ENCODE measurements at regions not wholly inside any gene's neighbourhood (a gene's known extent, or its start where the extent isn't known, plus 50 kb on each side); places are given as distances from the start of the nearest gene placed in this dataset.

GRCh38 chrX:14193547-14193946 lies 163.9 kb upstream of the GEMIN8 start:
- TF ChIP-seq CTCF (conservative IDR thresholded peaks at IDR 0.05; ENCODE audit: low read depth, low read length), result no peak
- TF ChIP-seq EZH2 (IDR thresholded peaks at IDR 0.05; ENCODE audit: low read length, unreplicated experiment), result no peak
